Liver (tissue), 8 donors: ENCODE measurements at regions not wholly inside any gene's neighbourhood (a gene's known extent, or its start where the extent isn't known, plus 50 kb on each side); places are given as distances from the start of the nearest gene placed in this dataset.

Experiments used
- DNase-seq: peaks from one replicate; pipeline ENCODE4 v3.0.0-alpha.2; 2017; ENCODE audit warnings: low spot score
- H3K27ac ChIP-seq, 2 donors: one replicate each; pipeline ENCODE4 v1.7.0; 2013; ENCODE audit warnings: inconsistent platforms in 2 of 2, low read length in 2 of 2, control low read depth in 1 of 2, low read depth in 1 of 2, mild to moderate bottlenecking in 1 of 2
- H3K27me3 ChIP-seq, 4 donors: one replicate each; pipeline versions ENCODE4 v1.6.1 to v1.7.0; 2013; ENCODE audit warnings: low read length in 3 of 4, inconsistent platforms in 1 of 4, mild to moderate bottlenecking in 1 of 4, moderate library complexity in 1 of 4; ENCODE audit not compliant: control insufficient read depth in 4 of 4, insufficient read depth in 4 of 4
- H3K36me3 ChIP-seq, 4 donors: one replicate each; pipeline versions ENCODE4 v1.6.1 to v1.7.0; 2013; ENCODE audit warnings: low read length in 3 of 4, mild to moderate bottlenecking in 3 of 4, low read depth in 1 of 4, moderate library complexity in 1 of 4; ENCODE audit not compliant: control insufficient read depth in 4 of 4, insufficient read depth in 3 of 4
- H3K4me1 ChIP-seq, 4 donors: one replicate each; pipeline versions ENCODE4 v1.6.1 to v1.7.0; 2013; ENCODE audit warnings: low read length in 3 of 4, mild to moderate bottlenecking in 3 of 4, moderate library complexity in 1 of 4; ENCODE audit not compliant: control insufficient read depth in 4 of 4, insufficient read depth in 4 of 4
- H3K4me3 ChIP-seq, 3 donors: one replicate each; pipeline versions ENCODE4 v1.6.1 to v1.7.0; 2013; ENCODE audit warnings: low read length in 3 of 3, control low read depth in 1 of 3, low read depth in 1 of 3, mild to moderate bottlenecking in 1 of 3
- H3K9ac ChIP-seq, 2 donors: one replicate each; pipeline ENCODE4 v1.7.0; 2013; ENCODE audit warnings: low read length in 2 of 2, mild to moderate bottlenecking in 2 of 2, moderate library complexity in 2 of 2, control low read depth in 1 of 2, low read depth in 1 of 2
- H3K9me3 ChIP-seq, 4 donors: one replicate each; pipeline versions ENCODE4 v1.6.1 to v1.7.0; 2013; ENCODE audit warnings: low read length in 3 of 4; ENCODE audit not compliant: control insufficient read depth in 4 of 4
- EGR1 ChIP-seq, 2 donors: IDR thresholded peaks; 2 replicates each; pipeline ENCODE4 v1.6.1; 2016 to 2018; ENCODE audit warnings: antibody characterized with exemption in 2 of 2, low read depth in 2 of 2
- FOXA1 ChIP-seq: IDR thresholded peaks from 2 replicates; pipeline ENCODE4 v1.6.1; 2016; ENCODE audit warnings: antibody characterized with exemption
- FOXA2 ChIP-seq: IDR thresholded peaks from 2 replicates; pipeline ENCODE4 v1.6.1; 2016; ENCODE audit warnings: antibody characterized with exemption
- GABPA ChIP-seq, 2 donors: IDR thresholded peaks in 1 of 2; conservative IDR thresholded peaks in 1 of 2; 2 replicates each; pipeline ENCODE4 v1.6.1; 2016; ENCODE audit warnings: antibody characterized with exemption in 2 of 2, mild to moderate bottlenecking in 1 of 2, moderate library complexity in 1 of 2
- HNF4A ChIP-seq, 2 donors: conservative IDR thresholded peaks; 2 replicates each; pipeline ENCODE4 v1.6.1; 2016; ENCODE audit warnings: antibody characterized with exemption in 2 of 2, mild to moderate bottlenecking in 2 of 2
- HNF4G ChIP-seq: IDR thresholded peaks from 2 replicates; pipeline ENCODE4 v1.6.1; 2016; ENCODE audit warnings: antibody characterized with exemption
- JUND ChIP-seq, 2 donors: IDR thresholded peaks; 2 replicates each; pipeline ENCODE4 v1.6.1; 2016; ENCODE audit warnings: antibody characterized with exemption in 2 of 2
- NR2F2 ChIP-seq: IDR thresholded peaks from 2 replicates; pipeline ENCODE4 v1.6.1; 2016; ENCODE audit warnings: antibody characterized with exemption
- RAD21 ChIP-seq, 2 donors: IDR thresholded peaks; 2 replicates each; pipeline ENCODE4 v1.6.1; 2016; ENCODE audit warnings: antibody characterized with exemption in 2 of 2, mild to moderate bottlenecking in 2 of 2
- RXRA ChIP-seq, 2 donors: IDR thresholded peaks; 2 replicates each; pipeline ENCODE4 v1.6.1; 2017 to 2018; ENCODE audit warnings: antibody characterized with exemption in 2 of 2, mild to moderate bottlenecking in 1 of 2
- SP1 ChIP-seq: IDR thresholded peaks from 2 replicates; pipeline ENCODE4 v1.6.1; 2018; ENCODE audit warnings: antibody characterized with exemption, mild to moderate bottlenecking
- TAF1 ChIP-seq: conservative IDR thresholded peaks from 2 replicates; pipeline ENCODE4 v1.6.1; 2016; ENCODE audit warnings: antibody characterized with exemption, mild to moderate bottlenecking
- YY1 ChIP-seq: IDR thresholded peaks from 2 replicates; pipeline ENCODE4 v1.6.1; 2016; ENCODE audit warnings: antibody characterized with exemption, mild to moderate bottlenecking
- WGBS: extraction: QIAGEN DNeasy Blood & Tissue Kit; methylation state at CpG from one replicate; pipeline ENCODE4 v1.1.7; 2013; 5-methylcytosine and 5-hydroxymethylcytosine counted together
- TF ChIP-seq, protein P1 (sequence below): IDR thresholded peaks from 2 replicates; pipeline ENCODE4 v1.6.1; 2016; ENCODE audit warnings: antibody characterized with exemption
- TF ChIP-seq, protein P2 (sequence below): fragments of 150-350 bp; IDR thresholded peaks from 2 replicates; pipeline ENCODE4 v1.5.1; 2017; ENCODE audit warnings: improper control_type of control experiment, low read depth, low read length; ENCODE audit not compliant: missing input control
- TF ChIP-seq, protein P3 (sequence below): IDR thresholded peaks from 2 replicates; pipeline ENCODE4 v1.6.1; 2016; ENCODE audit warnings: antibody characterized with exemption, mild to moderate bottlenecking
- TF ChIP-seq, protein P4 (sequence below): IDR thresholded peaks from 2 replicates; pipeline ENCODE4 v1.6.1; 2016; ENCODE audit warnings: antibody characterized with exemption
- TF ChIP-seq, protein P5 (sequence below): IDR thresholded peaks from 2 replicates; pipeline ENCODE4 v1.6.1; 2016; ENCODE audit warnings: antibody characterized with exemption
- donor health status: healthy.
- donor health status: healthy.
- donor health status: healthy.
- donor health status: healthy.
- donor health status: healthy.

DNA sequence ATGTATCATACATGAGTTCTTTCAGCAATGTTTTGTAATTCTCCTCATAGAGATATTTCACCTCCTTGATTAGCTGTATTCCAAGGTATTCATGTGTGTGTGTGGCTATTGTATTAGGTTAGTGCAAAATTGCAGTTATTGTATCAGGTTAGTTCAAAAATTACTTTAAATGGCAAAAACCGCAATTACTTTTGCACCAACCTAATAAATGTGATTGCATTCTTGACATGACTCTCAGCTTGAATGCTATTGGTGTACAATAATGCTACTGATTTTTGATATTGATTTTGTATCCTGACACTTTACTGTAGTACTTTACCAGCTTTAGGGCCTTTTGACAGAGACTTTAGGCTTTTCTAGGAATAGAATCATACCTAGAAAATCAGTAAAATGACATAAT, 297.4 kb downstream of the ZWINT start:
- 81% methylated on average over 1 of the region's 1 CpG for WGBS
- H3K9me3 ChIP-seq = peaks cover 0 to 4% (median 0%) of the 10 kb centered on the region in 4 donors
- H3K4me3 ChIP-seq = no peak overlapping the region
- no peaks in the 10 kb centered on the region for H3K27me3 ChIP-seq
- no peaks in the 10 kb centered on the region for H3K36me3 ChIP-seq
- no peak overlapping the region for H3K27ac ChIP-seq
- no peak overlapping the region for H3K9ac ChIP-seq
- no peaks in the 10 kb centered on the region for H3K4me1 ChIP-seq
- TF ChIP-seq, protein P1, sequence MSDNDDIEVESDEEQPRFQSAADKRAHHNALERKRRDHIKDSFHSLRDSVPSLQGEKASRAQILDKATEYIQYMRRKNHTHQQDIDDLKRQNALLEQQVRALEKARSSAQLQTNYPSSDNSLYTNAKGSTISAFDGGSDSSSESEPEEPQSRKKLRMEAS = no peak
- TF ChIP-seq JUND (IDR thresholded peaks at IDR 0.05) = no peak
- no peak for TF ChIP-seq TAF1
- TF ChIP-seq, protein P2, sequence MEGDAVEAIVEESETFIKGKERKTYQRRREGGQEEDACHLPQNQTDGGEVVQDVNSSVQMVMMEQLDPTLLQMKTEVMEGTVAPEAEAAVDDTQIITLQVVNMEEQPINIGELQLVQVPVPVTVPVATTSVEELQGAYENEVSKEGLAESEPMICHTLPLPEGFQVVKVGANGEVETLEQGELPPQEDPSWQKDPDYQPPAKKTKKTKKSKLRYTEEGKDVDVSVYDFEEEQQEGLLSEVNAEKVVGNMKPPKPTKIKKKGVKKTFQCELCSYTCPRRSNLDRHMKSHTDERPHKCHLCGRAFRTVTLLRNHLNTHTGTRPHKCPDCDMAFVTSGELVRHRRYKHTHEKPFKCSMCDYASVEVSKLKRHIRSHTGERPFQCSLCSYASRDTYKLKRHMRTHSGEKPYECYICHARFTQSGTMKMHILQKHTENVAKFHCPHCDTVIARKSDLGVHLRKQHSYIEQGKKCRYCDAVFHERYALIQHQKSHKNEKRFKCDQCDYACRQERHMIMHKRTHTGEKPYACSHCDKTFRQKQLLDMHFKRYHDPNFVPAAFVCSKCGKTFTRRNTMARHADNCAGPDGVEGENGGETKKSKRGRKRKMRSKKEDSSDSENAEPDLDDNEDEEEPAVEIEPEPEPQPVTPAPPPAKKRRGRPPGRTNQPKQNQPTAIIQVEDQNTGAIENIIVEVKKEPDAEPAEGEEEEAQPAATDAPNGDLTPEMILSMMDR = no peak
- no peak for TF ChIP-seq SP1
- no peak for TF ChIP-seq FOXA2
- TF ChIP-seq NR2F2 = no peak
- TF ChIP-seq FOXA1 = no peak
- TF ChIP-seq, protein P3, sequence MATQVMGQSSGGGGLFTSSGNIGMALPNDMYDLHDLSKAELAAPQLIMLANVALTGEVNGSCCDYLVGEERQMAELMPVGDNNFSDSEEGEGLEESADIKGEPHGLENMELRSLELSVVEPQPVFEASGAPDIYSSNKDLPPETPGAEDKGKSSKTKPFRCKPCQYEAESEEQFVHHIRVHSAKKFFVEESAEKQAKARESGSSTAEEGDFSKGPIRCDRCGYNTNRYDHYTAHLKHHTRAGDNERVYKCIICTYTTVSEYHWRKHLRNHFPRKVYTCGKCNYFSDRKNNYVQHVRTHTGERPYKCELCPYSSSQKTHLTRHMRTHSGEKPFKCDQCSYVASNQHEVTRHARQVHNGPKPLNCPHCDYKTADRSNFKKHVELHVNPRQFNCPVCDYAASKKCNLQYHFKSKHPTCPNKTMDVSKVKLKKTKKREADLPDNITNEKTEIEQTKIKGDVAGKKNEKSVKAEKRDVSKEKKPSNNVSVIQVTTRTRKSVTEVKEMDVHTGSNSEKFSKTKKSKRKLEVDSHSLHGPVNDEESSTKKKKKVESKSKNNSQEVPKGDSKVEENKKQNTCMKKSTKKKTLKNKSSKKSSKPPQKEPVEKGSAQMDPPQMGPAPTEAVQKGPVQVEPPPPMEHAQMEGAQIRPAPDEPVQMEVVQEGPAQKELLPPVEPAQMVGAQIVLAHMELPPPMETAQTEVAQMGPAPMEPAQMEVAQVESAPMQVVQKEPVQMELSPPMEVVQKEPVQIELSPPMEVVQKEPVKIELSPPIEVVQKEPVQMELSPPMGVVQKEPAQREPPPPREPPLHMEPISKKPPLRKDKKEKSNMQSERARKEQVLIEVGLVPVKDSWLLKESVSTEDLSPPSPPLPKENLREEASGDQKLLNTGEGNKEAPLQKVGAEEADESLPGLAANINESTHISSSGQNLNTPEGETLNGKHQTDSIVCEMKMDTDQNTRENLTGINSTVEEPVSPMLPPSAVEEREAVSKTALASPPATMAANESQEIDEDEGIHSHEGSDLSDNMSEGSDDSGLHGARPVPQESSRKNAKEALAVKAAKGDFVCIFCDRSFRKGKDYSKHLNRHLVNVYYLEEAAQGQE = no peak
- no peak for TF ChIP-seq EGR1 (IDR thresholded peaks at IDR 0.05; ENCODE audit: low read depth in 2 of 2)
- no peak for TF ChIP-seq HNF4G
- TF ChIP-seq HNF4A (conservative IDR thresholded peaks at IDR 0.05) = no peak
- TF ChIP-seq RXRA (IDR thresholded peaks at IDR 0.05) = no peak
- TF ChIP-seq, protein P4, sequence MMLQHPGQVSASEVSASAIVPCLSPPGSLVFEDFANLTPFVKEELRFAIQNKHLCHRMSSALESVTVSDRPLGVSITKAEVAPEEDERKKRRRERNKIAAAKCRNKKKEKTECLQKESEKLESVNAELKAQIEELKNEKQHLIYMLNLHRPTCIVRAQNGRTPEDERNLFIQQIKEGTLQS = no peak
- TF ChIP-seq GABPA (IDR thresholded peaks at IDR 0.05 in 1 of 2, conservative IDR thresholded peaks at IDR 0.05 in 1 of 2) = no peak
- no peak for TF ChIP-seq RAD21 (IDR thresholded peaks at IDR 0.05)
- TF ChIP-seq YY1 = no peak
- no peak for DNase-seq

DNA sequence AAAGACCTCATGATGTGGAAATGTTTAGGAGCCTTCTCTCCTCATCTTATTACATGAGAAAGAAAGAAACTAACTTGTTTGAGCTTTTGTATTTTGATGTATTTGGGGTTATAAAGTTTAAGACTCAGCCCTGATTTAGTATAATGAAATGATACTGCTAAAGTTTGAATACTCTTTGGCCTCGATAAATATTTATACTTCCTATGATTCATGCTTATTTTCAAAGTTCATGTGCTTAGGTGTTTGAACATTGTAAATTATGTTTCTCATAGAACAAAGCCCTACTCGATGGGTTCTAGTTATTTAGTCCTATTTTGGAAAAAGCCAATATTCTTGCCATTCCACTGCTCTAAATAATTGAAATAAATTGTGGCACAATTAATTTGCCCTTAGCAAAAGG, 303.2 kb downstream of the ZWINT start:
- no peaks in the 10 kb centered on the region for H3K36me3 ChIP-seq
- H3K4me3 ChIP-seq = no peak overlapping the region
- DNase-seq = no peak
- no peak overlapping the region for H3K9ac ChIP-seq
- WGBS = 62% methylated on average over 2 of the region's 2 CpGs
- no peaks in the 10 kb centered on the region for H3K4me1 ChIP-seq
- H3K27ac ChIP-seq = no peak overlapping the region
- TF ChIP-seq HNF4G = no peak
- no peak for TF ChIP-seq HNF4A (conservative IDR thresholded peaks at IDR 0.05)
- no peak for TF ChIP-seq GABPA (IDR thresholded peaks at IDR 0.05 in 1 of 2, conservative IDR thresholded peaks at IDR 0.05 in 1 of 2)
- no peak for TF ChIP-seq FOXA1
- TF ChIP-seq, protein P5, sequence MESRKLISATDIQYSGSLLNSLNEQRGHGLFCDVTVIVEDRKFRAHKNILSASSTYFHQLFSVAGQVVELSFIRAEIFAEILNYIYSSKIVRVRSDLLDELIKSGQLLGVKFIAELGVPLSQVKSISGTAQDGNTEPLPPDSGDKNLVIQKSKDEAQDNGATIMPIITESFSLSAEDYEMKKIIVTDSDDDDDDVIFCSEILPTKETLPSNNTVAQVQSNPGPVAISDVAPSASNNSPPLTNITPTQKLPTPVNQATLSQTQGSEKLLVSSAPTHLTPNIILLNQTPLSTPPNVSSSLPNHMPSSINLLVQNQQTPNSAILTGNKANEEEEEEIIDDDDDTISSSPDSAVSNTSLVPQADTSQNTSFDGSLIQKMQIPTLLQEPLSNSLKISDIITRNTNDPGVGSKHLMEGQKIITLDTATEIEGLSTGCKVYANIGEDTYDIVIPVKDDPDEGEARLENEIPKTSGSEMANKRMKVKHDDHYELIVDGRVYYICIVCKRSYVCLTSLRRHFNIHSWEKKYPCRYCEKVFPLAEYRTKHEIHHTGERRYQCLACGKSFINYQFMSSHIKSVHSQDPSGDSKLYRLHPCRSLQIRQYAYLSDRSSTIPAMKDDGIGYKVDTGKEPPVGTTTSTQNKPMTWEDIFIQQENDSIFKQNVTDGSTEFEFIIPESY = no peak
- H3K27me3 ChIP-seq = no peaks in the 10 kb centered on the region
- no peaks in the 10 kb centered on the region for H3K9me3 ChIP-seq
